Endothelial cell of umbilical vein (primary cell): ENCODE measurements at regions not wholly inside any gene's neighbourhood (a gene's known extent, or its start where the extent isn't known, plus 50 kb on each side); places are given as distances from the start of the nearest gene placed in this dataset.

ENCODE experiments used
- BruUV-seq: library from RNA; stranded (reverse); fragments of 400-500 nt; replicated peaks from 2 replicates; lab custom pipeline; 2021; lab: Mats Ljungman, UMichigan
- CTCF ChIA-PET: fragments of 300-600, 350-600 bp; sonication (Branson Sonifier 250); formaldehyde crosslinking; loops from one replicate; lab custom pipeline; 2021; ENCODE audit warnings: antibody characterized with exemption, inconsistent platforms; lab: Charles Lee
- POLR2A ChIA-PET: fragments of 300-600, 350-600 bp; sonication (Branson Sonifier 250); formaldehyde crosslinking; loops from one replicate; lab custom pipeline; 2021; ENCODE audit warnings: antibody characterized with exemption, inconsistent platforms; lab: Charles Lee
- DNase-seq: peaks from one replicate; pipeline ENCODE4 v3.0.0-alpha.2; 2011; ENCODE audit warnings: low read depth, low spot score
- FAIRE-seq: peaks from 2 replicates; lab custom pipeline; 2011; peaks lifted over from hg19 to GRCh38; lab: Jason Lieb, UNC
- H2AFZ ChIP-seq: 2 replicates; pipeline ENCODE4 v1.6.0; 2012; ENCODE audit warnings: low read depth, low read length, control low read depth, inconsistent platforms
- H3K27ac ChIP-seq: 2 replicates; pipeline ENCODE4 v1.5.1; 2011; ENCODE audit warnings: low read depth, mild to moderate bottlenecking, control low read depth, low read length, moderate library complexity; ENCODE audit not compliant: insufficient read depth
- H3K27me3 ChIP-seq, 2 experiments: 2 replicates each; pipeline versions ENCODE4 v1.6.0 to v1.6.1; 2011; ENCODE audit warnings: low read length in 2 of 2, mixed read lengths in 1 of 2; ENCODE audit not compliant: control insufficient read depth in 2 of 2, insufficient read depth in 2 of 2
- H3K36me3 ChIP-seq, 2 experiments: 2 replicates in 1 of 2; 3 replicates in 1 of 2; pipeline ENCODE4 v1.5.1; 2011; ENCODE audit warnings: low read length in 2 of 2, mild to moderate bottlenecking in 1 of 2, moderate library complexity in 1 of 2; ENCODE audit not compliant: control insufficient read depth in 2 of 2, insufficient read depth in 2 of 2; ENCODE audit errors: extremely low read depth in 1 of 2
- H3K4me1 ChIP-seq: 3 replicates; pipeline ENCODE4 v1.5.1; 2011; ENCODE audit warnings: mild to moderate bottlenecking, low read length; ENCODE audit not compliant: control insufficient read depth, insufficient read depth; ENCODE audit errors: extremely low read depth
- H3K4me2 ChIP-seq: 2 replicates; pipeline ENCODE4 v1.6.1; 2011; ENCODE audit warnings: low read length, control low read depth, mixed read lengths; ENCODE audit not compliant: insufficient read depth
- H3K4me3 ChIP-seq, 3 experiments: fragments of 200-600 bp in 1 of 3; sonication (generic), shearing (Covaris generic) in 1 of 3; replicated peaks in 1 of 3; 2 replicates each; pipeline ENCODE4 v1.5.1; 2011 to 2016; ENCODE audit warnings: control low read depth in 3 of 3, low read length in 3 of 3, mild to moderate bottlenecking in 2 of 3, inconsistent platforms in 1 of 3, low read depth in 1 of 3, moderate library complexity in 1 of 3; ENCODE audit not compliant: insufficient read depth in 1 of 3
- H3K79me2 ChIP-seq: 2 replicates; pipeline ENCODE4 v1.6.0; 2012; ENCODE audit warnings: low read length, inconsistent platforms; ENCODE audit not compliant: control insufficient read depth, insufficient read depth
- H3K9ac ChIP-seq: replicated peaks from 2 replicates; pipeline ENCODE3; 2011; ENCODE audit warnings: low read length, control low read depth; ENCODE audit not compliant: insufficient read depth; ENCODE audit errors: extremely low read depth
- H3K9me1 ChIP-seq: replicated peaks from 3 replicates; pipeline ENCODE4 v1.6.0; 2011; ENCODE audit warnings: mild to moderate bottlenecking, low read length; ENCODE audit not compliant: control insufficient read depth, insufficient read depth; ENCODE audit errors: extremely low read depth
- H3K9me3 ChIP-seq: replicated peaks from 2 replicates; pipeline ENCODE4 v1.5.1; 2012; ENCODE audit warnings: low read length, inconsistent platforms; ENCODE audit not compliant: control insufficient read depth, insufficient read depth
- H4K20me1 ChIP-seq: replicated peaks from 2 replicates; pipeline ENCODE3; 2011; ENCODE audit warnings: mild to moderate bottlenecking, low read length; ENCODE audit not compliant: control insufficient read depth, insufficient read depth; ENCODE audit errors: extremely low read depth
- EZH2 ChIP-seq: IDR thresholded peaks from 2 replicates; pipeline ENCODE4 v1.6.1; 2012; ENCODE audit warnings: borderline replicate concordance, low read depth, mild to moderate bottlenecking, moderate library complexity, low read length, inconsistent platforms; ENCODE audit not compliant: severe bottlenecking
- FOS ChIP-seq: IDR thresholded peaks from 2 replicates; pipeline ENCODE4 v1.6.1; 2011; ENCODE audit warnings: mild to moderate bottlenecking, low read length, moderate library complexity, borderline replicate concordance; ENCODE audit not compliant: insufficient read depth
- GATA2 ChIP-seq: IDR thresholded peaks from 2 replicates; pipeline ENCODE4 v1.7.0; 2011; ENCODE audit warnings: low read depth, mild to moderate bottlenecking, moderate library complexity, mixed read lengths, low read length; ENCODE audit not compliant: insufficient read length, insufficient read depth
- JUN ChIP-seq: IDR thresholded peaks from 2 replicates; pipeline ENCODE4 v1.6.1; 2011; ENCODE audit warnings: borderline replicate concordance, low read depth; ENCODE audit not compliant: insufficient read length, insufficient read depth
- MAX ChIP-seq: IDR thresholded peaks from 2 replicates; pipeline ENCODE4 v1.6.1; 2011; ENCODE audit not compliant: insufficient read depth, insufficient read length
- MYC ChIP-seq: IDR thresholded peaks from one replicate; pipeline ENCODE4 v1.6.1; 2011; ENCODE audit warnings: mild to moderate bottlenecking, low read depth, low read length
- POLR2A ChIP-seq: IDR thresholded peaks from 2 replicates; pipeline ENCODE4 v1.6.1; 2012; ENCODE audit warnings: low read depth, mild to moderate bottlenecking, control low read depth, low read length
- POLR2AphosphoS5 ChIP-seq: IDR thresholded peaks from 2 replicates; pipeline ENCODE4 v1.6.1; 2012; ENCODE audit warnings: low read depth, mild to moderate bottlenecking, control low read depth, low read length, moderate library complexity; ENCODE audit not compliant: insufficient read depth
- dilution Hi-C: fragments of 300-500 bp; cut with MboI; formaldehyde crosslinking; loops from one replicate; pipeline ENCODE4 v1.15.0; 2019; ENCODE audit warnings: low sequenced_read_pairs; ENCODE audit not compliant: extremely low pct_ligation_motif_present
- intact Hi-C: fragments of 100-400 bp; cut with micrococcal nuclease; formaldehyde crosslinking; loops from one replicate; pipeline ENCODE4 v1.10.0; 2022
- TF ChIP-seq, protein P1 (sequence below), 2 donors: IDR thresholded peaks; 1 replicate in 1 of 2; 2 replicates in 1 of 2; pipeline ENCODE4 v1.5.1; 2011; ENCODE audit warnings: low read length in 2 of 2, mild to moderate bottlenecking in 2 of 2, moderate library complexity in 2 of 2, control low read depth in 1 of 2, inconsistent platforms in 1 of 2, low read depth in 1 of 2; ENCODE audit not compliant: insufficient read depth in 1 of 2; ENCODE audit errors: extremely low read depth in 1 of 2

DNA sequence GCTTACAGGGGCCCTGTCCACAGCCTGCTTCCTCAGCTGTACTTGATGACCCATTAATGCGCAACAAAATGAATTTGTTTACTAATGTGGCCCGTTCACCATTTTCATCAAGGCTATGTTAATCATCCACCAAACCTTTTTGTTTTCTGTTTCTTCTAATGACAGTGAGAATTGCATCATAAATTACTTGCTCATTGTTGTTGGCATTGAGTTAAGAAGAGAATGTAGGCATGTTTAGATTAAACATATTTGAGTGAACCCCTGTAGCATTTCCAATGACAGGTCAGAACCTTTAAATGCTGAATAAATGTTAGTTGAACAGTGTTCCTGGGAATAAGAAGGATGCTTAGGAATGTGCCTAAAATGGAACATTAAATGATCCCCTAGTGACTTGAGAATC, 183.4 kb downstream of the SPRY1 start:
- Histone ChIP-seq H3K9me1 (no peaks in the 10 kb centered on the region), H3K36me3 (no peaks in the 10 kb centered on the region), H3K27ac (no peak overlapping the region), H3K4me3 (no peak overlapping the region), H3K4me2 (no peak overlapping the region), H3K9ac (no peak overlapping the region), H4K20me1 (no peaks in the 10 kb centered on the region), H2AFZ (no peak overlapping the region), H3K27me3 (peaks cover 0 to 8% of the 10 kb centered on the region in 2 experiments), H3K79me2 (no peaks in the 10 kb centered on the region), H3K4me1 (no peaks in the 10 kb centered on the region), H3K9me3 (no peaks in the 10 kb centered on the region)
- CTCF ChIA-PET = no interaction called here
- intact Hi-C loops = no loop called here
- POLR2A ChIA-PET = no interaction called here
- BruUV-seq = no TSS peak
- FAIRE-seq = no peak
- no peak for DNase-seq
- dilution Hi-C loops = no loop called here
- TF ChIP-seq, protein P1, sequence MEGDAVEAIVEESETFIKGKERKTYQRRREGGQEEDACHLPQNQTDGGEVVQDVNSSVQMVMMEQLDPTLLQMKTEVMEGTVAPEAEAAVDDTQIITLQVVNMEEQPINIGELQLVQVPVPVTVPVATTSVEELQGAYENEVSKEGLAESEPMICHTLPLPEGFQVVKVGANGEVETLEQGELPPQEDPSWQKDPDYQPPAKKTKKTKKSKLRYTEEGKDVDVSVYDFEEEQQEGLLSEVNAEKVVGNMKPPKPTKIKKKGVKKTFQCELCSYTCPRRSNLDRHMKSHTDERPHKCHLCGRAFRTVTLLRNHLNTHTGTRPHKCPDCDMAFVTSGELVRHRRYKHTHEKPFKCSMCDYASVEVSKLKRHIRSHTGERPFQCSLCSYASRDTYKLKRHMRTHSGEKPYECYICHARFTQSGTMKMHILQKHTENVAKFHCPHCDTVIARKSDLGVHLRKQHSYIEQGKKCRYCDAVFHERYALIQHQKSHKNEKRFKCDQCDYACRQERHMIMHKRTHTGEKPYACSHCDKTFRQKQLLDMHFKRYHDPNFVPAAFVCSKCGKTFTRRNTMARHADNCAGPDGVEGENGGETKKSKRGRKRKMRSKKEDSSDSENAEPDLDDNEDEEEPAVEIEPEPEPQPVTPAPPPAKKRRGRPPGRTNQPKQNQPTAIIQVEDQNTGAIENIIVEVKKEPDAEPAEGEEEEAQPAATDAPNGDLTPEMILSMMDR (IDR thresholded peaks at IDR 0.05; ENCODE audit: extremely low read depth in 1 of 2, insufficient read depth in 1 of 2, low read depth in 1 of 2, low read length in 2 of 2) = no peak
- TF ChIP-seq MAX = no peak
- no peak for TF ChIP-seq FOS
- no peak for TF ChIP-seq JUN
- no peak for TF ChIP-seq GATA2
- TF ChIP-seq MYC = no peak
- TF ChIP-seq POLR2A = no peak
- TF ChIP-seq EZH2 = no peak
- no peak for TF ChIP-seq POLR2AphosphoS5
